CD4-positive, alpha-beta T cell treated with Interleukin-21 for 1 hour (primary cell): ENCODE measurements at regions not wholly inside any gene's neighbourhood (a gene's known extent, or its start where the extent isn't known, plus 50 kb on each side); places are given as distances from the start of the nearest gene placed in this dataset.
A peak's percentile ranks its signal among the peaks of the same experiment; 100 is the strongest.
"Not testable (repeated sequence)": the region's sequence is repeated elsewhere in the genome, so short reads cannot be mapped to it uniquely, and the experiment has no call there.

Experiments
- DNase-seq: peaks from one replicate; pipeline ENCODE4 v3.0.0-alpha.2; 2020

- DNase-seq: no peak
Observed at GRCh38 chr1:228870041-228870713, 134.9 kb downstream of the RHOU start.

GRCh38 chr1:228871314-228872061 lies 136.2 kb downstream of the RHOU start:
- DNase-seq: no peak

- DNase-seq: no peak
Observed at GRCh38 chr1:228872080-228872479, 136.8 kb downstream of the RHOU start.

GRCh38 chr1:228873709-228874108 lies 138.4 kb downstream of the RHOU start:
- DNase-seq: no peak

GRCh38 chr1:228875741-228876140 lies 140.5 kb downstream of the RHOU start:
- no peak for DNase-seq

GRCh38 chr1:228876187-228876586 lies 140.9 kb downstream of the RHOU start:
- DNase-seq: no peak

- DNase-seq: no peak
Observed at GRCh38 chr1:228879164-228879563, 143.9 kb downstream of the RHOU start.

GRCh38 chr1:228882041-228882770 lies 146.9 kb downstream of the RHOU start:
- DNase-seq: no peak

GRCh38 chr1:228882771-228883450 lies 147.6 kb downstream of the RHOU start:
- no peak for DNase-seq

GRCh38 chr1:228883535-228883934 lies 148.3 kb downstream of the RHOU start:
- DNase-seq: no peak

GRCh38 chr1:228884196-228884595 lies 148.9 kb downstream of the RHOU start:
- no peak for DNase-seq

GRCh38 chr1:228884615-228885566 lies 149.6 kb downstream of the RHOU start:
- no peak for DNase-seq

- no peak for DNase-seq
Observed at GRCh38 chr1:228885845-228886244, 150.6 kb downstream of the RHOU start.

GRCh38 chr1:228887101-228887500 lies 151.8 kb downstream of the RHOU start:
- DNase-seq: no peak

- DNase-seq: no peak
Observed at GRCh38 chr1:228887960-228888359, 152.7 kb downstream of the RHOU start.

GRCh38 chr1:228889289-228889688 lies 154.0 kb downstream of the RHOU start:
- DNase-seq: no peak

GRCh38 chr1:228891272-228892034 lies 156.2 kb downstream of the RHOU start:
- DNase-seq: no peak

GRCh38 chr1:228892200-228892599 lies 156.9 kb downstream of the RHOU start:
- DNase-seq: not testable (repeated sequence)

- DNase-seq: no peak
Observed at GRCh38 chr1:228894442-228894989, 159.2 kb downstream of the RHOU start.

- DNase-seq: no peak
Observed at GRCh38 chr1:228897901-228898300, 162.6 kb downstream of the RHOU start.

GRCh38 chr1:228898582-228898992 lies 163.3 kb downstream of the RHOU start:
- DNase-seq: peak; percentile 2
